HCT116 (cell line): ENCODE measurements at regions not wholly inside any gene's neighbourhood (a gene's known extent, or its start where the extent isn't known, plus 50 kb on each side); places are given as distances from the start of the nearest gene placed in this dataset.

Experiments
- ATAC-seq: fragments of 200-7000 bp; cut with Tn5 transposase; 2 replicates; pipeline ENCODE4 v1.9.1; 2020; ENCODE audit warnings: mild to moderate bottlenecking, moderate library complexity
- BruUV-seq: library from RNA; stranded (reverse); fragments of 400-500 nt; replicated peaks from 2 replicates; lab custom pipeline; 2021; lab: Mats Ljungman, UMichigan
- CTCF ChIA-PET: fragments of 300-600 bp; sonication (Branson Sonifier 250); formaldehyde crosslinking; loops from one replicate; lab custom pipeline; 2021; ENCODE audit warnings: antibody characterized with exemption; lab: Charles Lee
- POLR2A ChIA-PET: fragments of 300-600, 350-600 bp; sonication (Branson Sonifier 250); formaldehyde crosslinking; loops from one replicate; lab custom pipeline; 2021; ENCODE audit warnings: antibody characterized with exemption; lab: Charles Lee
- RAD21 ChIA-PET, 2 experiments: fragments of 300-600 bp; sonication (Branson Sonifier 250); formaldehyde crosslinking; loops; one replicate each; lab custom pipeline; 2023; ENCODE audit warnings: low total read pairs in 2 of 2; ENCODE audit not compliant: uncharacterized antibody in 2 of 2, unreplicated experiment in 2 of 2, low non-redundant PET in 1 of 2; lab: Charles Lee
- DNase-seq: peaks from one replicate; pipeline ENCODE4 v3.0.0-alpha.2; 2010; ENCODE audit warnings: low read depth, low spot score
- H2AFZ ChIP-seq: fragments of 200-600 bp; shearing (Covaris generic), sonication (generic); 2 replicates; pipeline ENCODE4 v1.6.1; 2017; ENCODE audit warnings: low read depth, mixed run types, mixed read lengths, antibody characterized with exemption, low read length; ENCODE audit not compliant: poor library complexity, severe bottlenecking
- H3K27ac ChIP-seq: 2 replicates; pipeline ENCODE4 v1.5.1; 2012; ENCODE audit warnings: low read depth, low read length
- H3K27me3 ChIP-seq: fragments of 200-600 bp; sonication (generic); 2 replicates; pipeline ENCODE4 v1.6.1; 2016; ENCODE audit warnings: mixed run types, low read length, mixed read lengths; ENCODE audit not compliant: insufficient read depth
- H3K36me3 ChIP-seq, 2 experiments: fragments of 200-500 bp in 1 of 2; fragments of 200-600 bp in 1 of 2; sonication (Bioruptor generic) in 1 of 2; sonication (generic) in 1 of 2; 2 replicates each; pipeline versions ENCODE4 v1.5.1 to v1.6.1; 2014 to 2016; ENCODE audit warnings: low read length in 2 of 2, inconsistent platforms in 1 of 2, mixed read lengths in 1 of 2, mixed run types in 1 of 2; ENCODE audit not compliant: insufficient read depth in 2 of 2, control insufficient read depth in 1 of 2
- H3K4me1 ChIP-seq, 2 experiments: fragments of 200-600 bp in 1 of 2; sonication (generic) in 1 of 2; 2 replicates each; pipeline versions ENCODE4 v1.5.1 to v1.6.1; 2012 to 2017; ENCODE audit warnings: low read length in 2 of 2, inconsistent platforms in 1 of 2, mild to moderate bottlenecking in 1 of 2, mixed read lengths in 1 of 2, mixed run types in 1 of 2, moderate library complexity in 1 of 2; ENCODE audit not compliant: insufficient read depth in 2 of 2, control insufficient read depth in 1 of 2
- H3K4me2 ChIP-seq: fragments of 200-600 bp; sonication (generic); 2 replicates; pipeline ENCODE4 v1.6.1; 2017; ENCODE audit warnings: mixed run types, low read length, mixed read lengths
- H3K4me3 ChIP-seq, 2 experiments: fragments of 200-600 bp in 1 of 2; sonication (generic) in 1 of 2; replicated peaks in 1 of 2; 2 replicates each; pipeline ENCODE4 v1.5.1; 2011 to 2016; ENCODE audit warnings: low read length in 2 of 2, control low read depth in 1 of 2, low read depth in 1 of 2, mild to moderate bottlenecking in 1 of 2, mixed read lengths in 1 of 2, mixed run types in 1 of 2
- H3K79me2 ChIP-seq: fragments of 200-600 bp; sonication (generic); 2 replicates; pipeline ENCODE4 v1.6.1; 2017; ENCODE audit warnings: mild to moderate bottlenecking, mixed run types, low read length, moderate library complexity, mixed read lengths; ENCODE audit not compliant: insufficient read depth
- H3K9ac ChIP-seq: fragments of 200-600 bp; sonication (generic); 2 replicates; pipeline ENCODE4 v1.6.1; 2016; ENCODE audit warnings: low read length, mixed read lengths
- H3K9me2 ChIP-seq: fragments of 200-600 bp; sonication (generic), shearing (Covaris generic); 2 replicates; pipeline ENCODE4 v1.6.1; 2017; ENCODE audit warnings: mixed run types, mild to moderate bottlenecking, moderate library complexity; ENCODE audit not compliant: insufficient read depth
- H3K9me3 ChIP-seq, 2 experiments: fragments of 200-500 bp in 1 of 2; fragments of 200-600 bp in 1 of 2; sonication (Bioruptor generic) in 1 of 2; sonication (generic) in 1 of 2; 2 replicates each; pipeline ENCODE4 v1.6.1; 2014 to 2017; ENCODE audit warnings: low read length in 2 of 2, mixed read lengths in 2 of 2, inconsistent platforms in 1 of 2, low read depth in 1 of 2, mild to moderate bottlenecking in 1 of 2, mixed run types in 1 of 2, moderate library complexity in 1 of 2; ENCODE audit not compliant: control insufficient read depth in 1 of 2, insufficient read depth in 1 of 2
- H4K20me1 ChIP-seq: fragments of 200-600 bp; sonication (generic), shearing (Covaris generic); 2 replicates; pipeline ENCODE4 v1.6.1; 2017; ENCODE audit warnings: mixed run types, mild to moderate bottlenecking, moderate library complexity; ENCODE audit not compliant: insufficient read depth
- CEBPB ChIP-seq: IDR thresholded peaks from 2 replicates; pipeline ENCODE4 v1.6.1; 2012; ENCODE audit warnings: low read depth
- ELF1 ChIP-seq: IDR thresholded peaks from 2 replicates; pipeline ENCODE4 v1.6.1; 2012; ENCODE audit warnings: low read depth, borderline replicate concordance
- FOSL1 ChIP-seq: IDR thresholded peaks from 2 replicates; pipeline ENCODE4 v1.6.1; 2012; ENCODE audit warnings: low read depth
- RAD21 ChIP-seq: IDR thresholded peaks from 2 replicates; pipeline ENCODE4 v1.6.1; 2012; ENCODE audit warnings: low read depth, mild to moderate bottlenecking
- REST ChIP-seq: IDR thresholded peaks from 2 replicates; pipeline ENCODE4 v1.6.1; 2012; ENCODE audit warnings: low read depth
- SP1 ChIP-seq: IDR thresholded peaks from 2 replicates; pipeline ENCODE4 v1.6.1; 2012; ENCODE audit warnings: low read depth
- ZFX ChIP-seq: fragments of 450-650 bp; IDR thresholded peaks from 2 replicates; pipeline ENCODE4 v1.6.1; 2017
- intact Hi-C: fragments of 100-400 bp; cut with micrococcal nuclease; formaldehyde crosslinking; loops from 2 replicates; pipeline ENCODE4 v1.10.0; 2022

DNA sequence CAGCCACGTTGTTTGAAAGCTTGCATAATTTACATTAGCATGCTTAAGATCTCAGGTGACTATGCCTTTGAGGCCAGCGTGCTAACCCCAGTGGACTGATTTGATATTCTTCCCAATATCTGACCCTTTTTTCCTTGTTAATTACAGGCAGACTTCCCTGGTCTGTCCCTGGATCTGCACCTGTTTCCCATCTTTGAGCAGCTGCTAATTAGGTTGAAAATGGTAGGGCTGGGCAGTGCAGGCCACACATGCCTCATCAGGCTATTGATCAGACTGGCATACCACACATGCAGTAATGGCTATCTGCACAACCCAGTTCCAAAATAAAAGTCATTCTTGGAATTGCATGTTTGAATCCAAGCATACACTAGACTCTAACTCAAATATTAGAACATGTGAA is 164.3 kb upstream of the TFAP2D start:
- no peak overlapping the region for H3K4me3 ChIP-seq
- H4K20me1 ChIP-seq = no peaks in the 10 kb centered on the region
- H3K79me2 ChIP-seq = no peaks in the 10 kb centered on the region
- no TSS peak for BruUV-seq
- CTCF ChIA-PET = no interaction called here
- no peak overlapping the region for H2AFZ ChIP-seq
- H3K9ac ChIP-seq = no peak overlapping the region
- intact Hi-C loops = no loop called here
- H3K4me2 ChIP-seq = no peak overlapping the region
- H3K36me3 ChIP-seq = no peaks in the 10 kb centered on the region
- H3K27ac ChIP-seq = no peak overlapping the region
- no peak for ATAC-seq
- POLR2A ChIA-PET = no interaction called here
- no peaks in the 10 kb centered on the region for H3K9me2 ChIP-seq
- peaks cover 4 to 15% of the 10 kb centered on the region in 2 experiments; a peak in 2 of 4 replicates for H3K9me3 ChIP-seq
- TF ChIP-seq ELF1 = no peak
- RAD21 ChIA-PET = no interaction called here
- DNase-seq = no peak
- H3K4me1 ChIP-seq = no peaks in the 10 kb centered on the region
- H3K27me3 ChIP-seq = no peaks in the 10 kb centered on the region

DNA sequence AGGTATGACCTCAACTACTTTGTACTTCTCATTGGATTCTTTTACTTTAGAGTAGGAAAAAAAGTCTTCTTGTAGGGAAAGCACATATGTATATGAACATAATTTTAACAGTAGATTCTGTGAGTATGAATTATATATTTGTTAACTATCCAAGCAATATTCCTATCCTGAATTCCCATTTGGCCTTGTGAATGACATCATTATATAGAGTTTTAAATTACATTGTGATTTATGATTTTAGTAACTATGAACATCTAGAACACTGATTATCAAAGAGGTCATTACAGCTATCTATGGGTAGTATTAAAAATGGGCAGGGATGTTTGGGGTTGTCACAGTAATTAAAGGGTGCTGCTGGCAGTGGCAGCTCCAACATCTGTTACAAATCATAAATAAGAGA is 163.9 kb upstream of the TFAP2D start:
- Histone ChIP-seq H3K4me1 (no peaks in the 10 kb centered on the region), H3K4me2 (no peak overlapping the region), H3K79me2 (no peaks in the 10 kb centered on the region), H3K9ac (no peak overlapping the region), H3K9me3 (peaks cover 4 to 19% of the 10 kb centered on the region in 2 experiments; a peak in 2 of 4 replicates), H3K9me2 (no peaks in the 10 kb centered on the region), H3K27ac (no peak overlapping the region), H3K27me3 (no peaks in the 10 kb centered on the region), H3K4me3 (no peak overlapping the region), H4K20me1 (no peaks in the 10 kb centered on the region), H3K36me3 (no peaks in the 10 kb centered on the region), H2AFZ (no peak overlapping the region)
- CTCF ChIA-PET = no interaction called here
- TF ChIP-seq REST (no peak), CEBPB (no peak), FOSL1 (no peak), RAD21 (no peak), ZFX (no peak), SP1 (no peak)
- BruUV-seq = no TSS peak
- no peak for DNase-seq
- POLR2A ChIA-PET = no interaction called here
- no peak for ATAC-seq
- RAD21 ChIA-PET = no interaction called here
- intact Hi-C loops = no loop called here
